ENCODE measurements at regions not wholly inside any gene's neighbourhood (a gene's known extent, or its start where the extent isn't known, plus 50 kb on each side); places are given as distances from the start of the nearest gene placed in this dataset.

- Histone ChIP-seq H3K27me3 (no peaks in the 10 kb centered on the region), H3K4me1 (no peaks in the 10 kb centered on the region), H3K27ac (no peak overlapping the region), H3K4me3 (no peak overlapping the region), H3K36me3 (no peaks in the 10 kb centered on the region), H3K9me3 (no peaks in the 10 kb centered on the region)
- TF ChIP-seq POLR2AphosphoS5 (IDR thresholded peaks at IDR 0.05; ENCODE audit: insufficient read depth in 1 of 2, low read depth in 1 of 2) (no peak), POLR2A (IDR thresholded peaks at IDR 0.05) (no peak)
- TF ChIP-seq, protein P1, sequence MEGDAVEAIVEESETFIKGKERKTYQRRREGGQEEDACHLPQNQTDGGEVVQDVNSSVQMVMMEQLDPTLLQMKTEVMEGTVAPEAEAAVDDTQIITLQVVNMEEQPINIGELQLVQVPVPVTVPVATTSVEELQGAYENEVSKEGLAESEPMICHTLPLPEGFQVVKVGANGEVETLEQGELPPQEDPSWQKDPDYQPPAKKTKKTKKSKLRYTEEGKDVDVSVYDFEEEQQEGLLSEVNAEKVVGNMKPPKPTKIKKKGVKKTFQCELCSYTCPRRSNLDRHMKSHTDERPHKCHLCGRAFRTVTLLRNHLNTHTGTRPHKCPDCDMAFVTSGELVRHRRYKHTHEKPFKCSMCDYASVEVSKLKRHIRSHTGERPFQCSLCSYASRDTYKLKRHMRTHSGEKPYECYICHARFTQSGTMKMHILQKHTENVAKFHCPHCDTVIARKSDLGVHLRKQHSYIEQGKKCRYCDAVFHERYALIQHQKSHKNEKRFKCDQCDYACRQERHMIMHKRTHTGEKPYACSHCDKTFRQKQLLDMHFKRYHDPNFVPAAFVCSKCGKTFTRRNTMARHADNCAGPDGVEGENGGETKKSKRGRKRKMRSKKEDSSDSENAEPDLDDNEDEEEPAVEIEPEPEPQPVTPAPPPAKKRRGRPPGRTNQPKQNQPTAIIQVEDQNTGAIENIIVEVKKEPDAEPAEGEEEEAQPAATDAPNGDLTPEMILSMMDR (IDR thresholded peaks at IDR 0.05), result no peak
- DNase-seq (ENCODE audit: extremely low spot score in 2 of 2), result no peak
- intact Hi-C loops (cut with DNase I), result no loop called here
Measured at GRCh38 chr3:25277503-25277902, 150.6 kb upstream of the RARB start.

GRCh38 chr3:25281041-25281731 is 146.9 kb upstream of the RARB start:
- H3K27ac ChIP-seq, result no peak overlapping the region
- no peaks in the 10 kb centered on the region for H3K9me3 ChIP-seq
- intact Hi-C loops (cut with DNase I), result no loop called here
- H3K36me3 ChIP-seq, result no peaks in the 10 kb centered on the region
- no peak for DNase-seq (ENCODE audit: extremely low spot score in 2 of 2)
- TF ChIP-seq POLR2A (IDR thresholded peaks at IDR 0.05) (no peak), POLR2AphosphoS5 (IDR thresholded peaks at IDR 0.05; ENCODE audit: insufficient read depth in 1 of 2, low read depth in 1 of 2) (no peak)
- TF ChIP-seq, protein P1 (IDR thresholded peaks at IDR 0.05), result no peak
- H3K27me3 ChIP-seq, result no peaks in the 10 kb centered on the region
- H3K4me1 ChIP-seq, result no peaks in the 10 kb centered on the region
- no peak overlapping the region for H3K4me3 ChIP-seq

GRCh38 chr3:25281732-25282126 is 146.3 kb upstream of the RARB start:
- Histone ChIP-seq H3K4me1 (no peaks in the 10 kb centered on the region), H3K27ac (no peak overlapping the region), H3K4me3 (no peak overlapping the region), H3K36me3 (no peaks in the 10 kb centered on the region), H3K27me3 (no peaks in the 10 kb centered on the region), H3K9me3 (no peaks in the 10 kb centered on the region)
- no peak for DNase-seq (ENCODE audit: extremely low spot score in 2 of 2)
- TF ChIP-seq POLR2AphosphoS5 (IDR thresholded peaks at IDR 0.05; ENCODE audit: insufficient read depth in 1 of 2, low read depth in 1 of 2) (no peak), POLR2A (IDR thresholded peaks at IDR 0.05) (no peak)
- TF ChIP-seq, protein P1 (IDR thresholded peaks at IDR 0.05), result no peak
- intact Hi-C loops (cut with DNase I), result no loop called here

DNA sequence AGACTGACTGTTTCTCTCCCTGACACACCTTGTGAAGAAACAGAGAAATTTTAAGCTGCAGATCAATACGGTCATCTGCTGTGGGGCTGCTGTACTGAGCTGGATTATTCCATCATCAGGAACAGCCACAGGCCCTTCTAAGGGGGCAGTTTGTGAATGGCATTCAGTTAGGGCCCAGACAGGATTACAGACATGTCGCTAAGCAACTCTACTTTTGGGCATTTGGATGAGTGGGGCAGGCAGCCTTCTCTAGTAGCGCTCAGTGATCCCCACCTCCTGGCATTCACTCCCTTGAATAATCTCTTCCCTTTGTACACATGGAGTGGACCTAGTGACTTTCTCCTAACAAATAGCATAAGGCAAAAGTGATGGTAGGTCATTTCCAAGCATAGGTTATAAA is 144.4 kb upstream of the RARB start:
- TF ChIP-seq POLR2A (IDR thresholded peaks at IDR 0.05) (no peak), POLR2AphosphoS5 (IDR thresholded peaks at IDR 0.05; ENCODE audit: insufficient read depth in 1 of 2, low read depth in 1 of 2) (no peak)
- TF ChIP-seq, protein P1 (IDR thresholded peaks at IDR 0.05), result no peak
- Histone ChIP-seq H3K4me3 (no peak overlapping the region), H3K4me1 (no peaks in the 10 kb centered on the region), H3K9me3 (no peaks in the 10 kb centered on the region), H3K36me3 (no peaks in the 10 kb centered on the region), H3K27me3 (no peaks in the 10 kb centered on the region), H3K27ac (no peak overlapping the region)
- intact Hi-C loops (cut with DNase I), result no loop called here
- no peak for DNase-seq (ENCODE audit: extremely low spot score in 2 of 2)

GRCh38 chr3:25284249-25284648 is 143.8 kb upstream of the RARB start:
- Histone ChIP-seq H3K4me3 (no peak overlapping the region), H3K4me1 (no peaks in the 10 kb centered on the region), H3K27me3 (no peaks in the 10 kb centered on the region), H3K27ac (no peak overlapping the region), H3K36me3 (no peaks in the 10 kb centered on the region), H3K9me3 (no peaks in the 10 kb centered on the region)
- DNase-seq (ENCODE audit: extremely low spot score in 2 of 2), result no peak
- TF ChIP-seq, protein P1 (IDR thresholded peaks at IDR 0.05), result no peak
- TF ChIP-seq POLR2AphosphoS5 (IDR thresholded peaks at IDR 0.05; ENCODE audit: insufficient read depth in 1 of 2, low read depth in 1 of 2) (no peak), POLR2A (IDR thresholded peaks at IDR 0.05) (no peak)
- intact Hi-C loops (cut with DNase I), result no loop called here
